ENCODE measurements at regions not wholly inside any gene's neighbourhood (a gene's known extent, or its start where the extent isn't known, plus 50 kb on each side); places are given as distances from the start of the nearest gene placed in this dataset.
"Not testable (repeated sequence)": the region's sequence is repeated elsewhere in the genome, so short reads cannot be mapped to it uniquely, and the experiment has no call there.

DNA sequence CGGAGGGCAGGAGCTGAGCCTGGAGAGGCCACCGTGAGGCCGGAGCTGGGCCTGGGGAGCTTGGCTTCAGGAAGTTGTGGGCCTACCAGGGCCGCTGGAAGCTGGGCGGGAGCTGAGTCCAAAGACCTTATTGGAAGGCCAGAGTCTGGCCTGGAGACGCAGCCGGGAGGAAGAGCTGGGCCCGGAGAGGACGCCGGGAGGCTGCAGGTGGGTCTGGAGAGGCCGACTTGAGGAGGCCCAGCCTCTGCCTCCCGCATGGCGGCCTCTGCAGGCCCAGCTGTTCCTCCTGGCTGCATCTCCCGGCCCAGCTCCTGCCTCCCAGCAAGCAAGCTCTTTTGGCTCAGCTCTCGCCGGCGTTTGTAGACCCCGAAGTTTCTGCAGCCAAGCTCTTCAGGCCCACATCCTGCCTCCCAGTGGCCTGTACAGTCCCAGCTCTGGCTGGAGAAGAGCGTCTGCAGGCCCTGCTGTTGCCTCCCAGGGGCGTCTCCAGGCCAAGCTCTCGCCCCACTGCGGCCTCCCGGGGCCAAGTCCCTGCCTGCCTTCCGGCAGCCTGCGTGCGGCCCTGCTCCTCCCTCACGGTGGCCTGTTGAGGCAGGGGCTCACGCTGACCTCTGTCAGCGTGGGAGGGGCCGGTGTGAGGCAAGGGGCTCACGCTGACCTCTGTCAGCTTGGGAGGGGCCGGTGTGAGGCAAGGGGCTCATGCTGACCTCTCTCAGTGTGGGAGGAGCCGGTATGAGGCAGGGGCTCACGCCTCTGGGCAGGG, 70.4 kb upstream of the COBL start:
- not testable (repeated sequence) for TF ChIP-seq FOXK2 (IDR thresholded peaks at IDR 0.05); NFRKB (IDR thresholded peaks at IDR 0.05); BHLHE40 (IDR thresholded peaks at IDR 0.05; ENCODE audit: borderline replicate concordance); SUZ12 (IDR thresholded peaks at IDR 0.05); SP1 (IDR thresholded peaks at IDR 0.05); TARDBP (IDR thresholded peaks at IDR 0.05); CTBP1 (IDR thresholded peaks at IDR 0.05; ENCODE audit: borderline replicate concordance); FOXA1 (IDR thresholded peaks at IDR 0.05); FOXM1 (IDR thresholded peaks at IDR 0.05; ENCODE audit: borderline replicate concordance); ARNT (IDR thresholded peaks at IDR 0.05); LEF1 (IDR thresholded peaks at IDR 0.05; ENCODE audit: borderline replicate concordance); ZNF384 (IDR thresholded peaks at IDR 0.05)
- TF ChIP-seq, protein P1, sequence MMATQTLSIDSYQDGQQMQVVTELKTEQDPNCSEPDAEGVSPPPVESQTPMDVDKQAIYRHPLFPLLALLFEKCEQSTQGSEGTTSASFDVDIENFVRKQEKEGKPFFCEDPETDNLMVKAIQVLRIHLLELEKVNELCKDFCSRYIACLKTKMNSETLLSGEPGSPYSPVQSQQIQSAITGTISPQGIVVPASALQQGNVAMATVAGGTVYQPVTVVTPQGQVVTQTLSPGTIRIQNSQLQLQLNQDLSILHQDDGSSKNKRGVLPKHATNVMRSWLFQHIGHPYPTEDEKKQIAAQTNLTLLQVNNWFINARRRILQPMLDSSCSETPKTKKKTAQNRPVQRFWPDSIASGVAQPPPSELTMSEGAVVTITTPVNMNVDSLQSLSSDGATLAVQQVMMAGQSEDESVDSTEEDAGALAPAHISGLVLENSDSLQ (IDR thresholded peaks at IDR 0.05), result not testable (repeated sequence)

All from HEK293T (cell line).